KBM-7 (cell line): ENCODE measurements at regions not wholly inside any gene's neighbourhood (a gene's known extent, or its start where the extent isn't known, plus 50 kb on each side); places are given as distances from the start of the nearest gene placed in this dataset.

Experiments
- DNase-seq: peaks from one replicate; pipeline ENCODE4 v3.0.0-alpha.2; 2015
- in situ Hi-C: fragments of 300-500 bp; cut with MboI; formaldehyde crosslinking; loops from 2 replicates; pipeline ENCODE4 v1.14.3; 2020; ENCODE audit warnings: low sequenced_read_pairs, low pct_unique_long_range_greater_than_20kb, mixed read lengths

DNA sequence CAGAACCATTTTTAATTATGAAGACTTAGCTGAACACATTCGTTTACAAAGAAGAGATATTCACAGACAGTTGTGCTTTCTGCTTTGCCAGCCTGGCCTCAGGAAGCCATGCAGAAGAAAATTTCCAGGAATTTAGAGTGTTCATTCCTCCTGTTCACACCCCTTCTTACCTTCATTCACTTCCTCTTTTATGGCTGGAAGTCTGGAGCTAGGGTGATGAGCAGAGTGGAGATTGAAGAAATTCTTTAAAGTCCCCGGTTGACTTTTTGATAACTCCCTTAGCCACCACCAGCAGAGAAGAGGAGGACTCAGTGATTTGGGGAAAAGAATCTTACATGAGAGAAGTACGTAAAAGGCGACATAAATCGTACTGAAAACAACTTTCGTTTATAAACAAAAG is 263.6 kb upstream of the TSHZ3 start:
- in situ Hi-C loops: no loop called here

DNA sequence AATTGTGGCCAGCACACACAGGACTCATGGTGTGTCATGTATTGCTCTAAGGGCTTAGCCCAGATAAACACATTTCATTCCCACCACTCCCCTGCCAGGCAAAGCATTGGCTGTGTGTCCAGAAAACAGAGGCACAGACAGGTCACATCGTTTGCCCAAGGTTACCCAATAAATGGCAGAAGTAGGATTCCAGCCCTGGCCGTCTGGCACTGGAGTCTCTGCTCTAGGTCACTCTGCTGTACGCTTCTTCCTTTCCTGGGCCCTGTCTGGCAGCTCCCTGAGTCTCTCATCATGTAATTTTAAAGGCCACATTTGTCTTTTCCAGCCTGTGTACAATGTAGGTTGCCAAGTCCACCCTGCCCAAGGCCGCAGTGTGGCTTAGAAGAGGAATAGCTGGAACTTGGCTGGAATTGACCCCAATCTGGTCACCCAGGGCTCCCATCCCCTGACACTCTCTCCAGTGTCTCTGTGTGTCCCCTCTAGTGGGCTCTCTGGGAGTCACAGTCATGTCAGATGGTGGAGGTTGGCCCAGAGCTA is 264.5 kb upstream of the TSHZ3 start:
- in situ Hi-C loops: no loop called here
- no peak for DNase-seq

More for the DNA sequence above, 263.6 kb upstream of the TSHZ3 start:
- no peak for DNase-seq

DNA sequence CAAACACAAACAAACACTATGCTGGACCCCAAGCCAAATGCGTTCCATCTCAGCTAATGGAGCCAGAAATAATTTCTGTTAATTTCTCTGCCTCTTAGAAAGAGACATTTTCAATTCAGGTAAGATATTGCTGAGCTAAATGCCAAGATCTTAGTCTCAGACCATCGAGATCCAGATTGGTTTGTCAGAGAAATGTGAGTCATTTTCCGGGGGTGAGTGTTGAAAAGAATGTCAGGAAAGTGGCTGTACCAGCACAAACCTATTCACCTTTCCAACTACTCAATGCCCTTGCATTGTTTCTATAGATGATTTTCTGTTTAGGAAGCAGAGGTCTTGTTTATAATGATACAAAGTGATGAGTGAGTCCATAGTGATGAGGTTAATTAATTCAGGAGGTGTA is 266.8 kb upstream of the TSHZ3 start:
- in situ Hi-C loops: no loop called here
- no peak for DNase-seq

DNA sequence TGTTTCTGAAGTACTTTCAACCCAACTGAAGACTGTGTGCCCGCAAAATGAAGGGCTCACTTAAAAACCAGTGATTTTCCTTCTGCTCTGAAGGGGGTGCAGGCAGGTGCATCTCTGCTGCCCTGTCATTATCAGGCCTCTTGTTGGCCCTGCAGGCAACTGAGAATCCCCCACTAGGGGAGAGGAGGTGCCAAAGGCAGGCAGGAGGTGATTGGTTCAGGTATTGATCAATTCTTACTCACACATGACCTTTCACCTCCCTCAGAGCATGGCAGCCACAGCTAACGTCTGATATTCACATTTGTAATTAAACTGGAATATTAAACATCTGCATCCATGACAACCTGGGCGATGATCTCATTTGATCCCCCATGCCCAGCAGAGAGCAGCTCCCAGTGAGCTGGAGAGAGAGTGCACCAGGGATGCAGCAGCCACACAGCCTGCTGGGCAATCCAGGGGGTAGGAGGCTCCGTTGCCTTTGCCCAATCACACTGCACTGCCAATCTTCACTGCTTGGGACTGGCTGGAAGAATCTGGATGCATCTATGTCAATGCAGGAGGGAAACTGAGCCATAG is 267.9 kb upstream of the TSHZ3 start:
- no peak for DNase-seq
- in situ Hi-C loops: no loop called here

DNA sequence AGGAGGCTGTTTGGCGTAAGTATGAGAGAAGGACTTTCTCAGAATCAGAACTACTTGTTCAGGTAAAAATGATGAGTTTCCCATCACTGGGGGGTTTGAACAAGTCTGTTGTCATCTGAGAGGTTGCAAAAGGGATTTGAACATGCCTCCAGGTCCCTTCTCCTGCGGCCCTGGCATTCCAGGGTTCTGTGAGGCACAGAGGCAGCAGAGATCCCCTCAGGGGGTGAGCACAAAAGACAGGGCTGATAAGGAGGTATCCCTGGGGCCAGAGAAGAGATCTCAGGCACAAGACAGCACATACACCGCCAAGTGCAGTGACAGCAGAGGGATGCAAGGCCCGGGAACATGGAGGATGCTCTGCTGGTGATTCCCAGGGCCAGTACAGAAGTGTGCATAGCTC is 275.8 kb upstream of the TSHZ3 start:
- DNase-seq: no peak
- in situ Hi-C loops: no loop called here

DNA sequence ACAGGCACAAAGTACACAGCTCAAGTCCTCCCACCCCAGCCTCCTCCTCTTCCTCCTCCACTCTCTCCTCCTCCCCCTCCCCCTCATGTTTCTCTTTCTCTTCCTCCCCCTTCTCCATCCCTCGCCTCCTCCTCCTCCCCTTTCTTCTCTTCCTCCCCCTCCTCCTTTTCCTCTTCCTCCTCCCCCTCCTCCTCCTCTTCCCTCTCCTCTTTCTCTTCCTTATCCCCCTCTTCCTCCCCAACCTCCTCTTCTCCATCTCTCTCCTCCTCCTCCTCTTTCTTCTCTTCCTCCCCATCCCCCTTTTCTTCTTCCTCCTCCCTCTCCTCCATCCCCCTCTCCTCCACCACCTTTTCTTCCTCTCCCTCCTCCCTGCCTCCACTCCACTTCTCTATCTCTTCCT is 276.3 kb upstream of the TSHZ3 start:
- in situ Hi-C loops: no loop called here
- no peak for DNase-seq

DNA sequence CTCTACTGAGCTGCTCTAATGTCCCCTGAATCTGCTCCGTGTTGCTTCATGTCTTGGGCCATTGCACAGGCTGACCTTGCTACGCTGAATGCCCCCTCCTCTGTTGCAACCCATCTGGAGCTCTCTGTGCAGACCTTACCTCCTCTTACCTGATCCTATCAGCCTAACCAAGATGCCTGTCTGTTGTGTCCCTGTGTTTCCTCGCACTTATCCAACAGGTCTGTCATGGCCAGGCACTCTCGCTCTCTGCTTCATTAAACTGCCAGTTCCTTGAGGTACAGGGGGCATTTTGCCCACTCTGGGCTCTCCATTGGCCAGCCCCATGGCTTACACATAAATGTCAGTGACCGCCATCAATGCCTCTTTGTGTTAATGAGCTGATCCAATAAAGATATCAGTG is 277.7 kb upstream of the TSHZ3 start:
- in situ Hi-C loops: no loop called here
- DNase-seq: no peak

DNA sequence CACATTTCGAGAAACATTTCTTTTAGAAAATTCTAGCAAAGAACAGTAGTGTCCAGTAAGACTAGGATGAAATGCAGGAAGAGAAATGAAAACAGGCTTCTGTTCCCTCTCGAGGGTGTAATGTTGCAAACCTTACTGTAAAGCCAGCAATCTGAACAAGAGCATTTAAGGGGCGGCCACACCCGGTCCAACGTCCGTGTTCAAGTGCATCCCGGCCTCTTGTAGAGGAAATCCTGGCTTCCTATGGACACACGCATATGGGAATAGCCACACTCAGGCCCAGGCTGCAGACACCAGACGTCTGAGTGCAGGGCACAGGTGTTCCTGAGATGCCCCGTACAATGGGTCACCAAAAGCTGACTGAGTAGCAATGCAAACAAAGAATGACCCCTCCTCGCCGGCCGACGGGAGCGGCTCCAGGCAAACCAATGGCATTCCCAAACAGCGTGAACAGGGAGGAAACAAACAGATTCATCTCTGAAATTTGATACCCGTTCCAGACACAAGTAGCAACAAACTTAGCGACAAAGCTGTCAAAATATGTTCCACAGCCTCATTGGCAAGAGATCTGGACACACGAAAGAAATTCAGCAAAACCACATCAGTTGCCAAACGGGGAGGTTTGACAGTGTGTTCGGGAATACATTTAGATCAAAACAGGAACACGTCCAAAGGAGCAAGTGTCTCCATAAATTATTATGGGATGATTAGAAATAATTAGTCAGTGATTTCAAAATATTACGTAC is 278.6 kb upstream of the TSHZ3 start:
- in situ Hi-C loops: no loop called here
- no peak for DNase-seq

DNA sequence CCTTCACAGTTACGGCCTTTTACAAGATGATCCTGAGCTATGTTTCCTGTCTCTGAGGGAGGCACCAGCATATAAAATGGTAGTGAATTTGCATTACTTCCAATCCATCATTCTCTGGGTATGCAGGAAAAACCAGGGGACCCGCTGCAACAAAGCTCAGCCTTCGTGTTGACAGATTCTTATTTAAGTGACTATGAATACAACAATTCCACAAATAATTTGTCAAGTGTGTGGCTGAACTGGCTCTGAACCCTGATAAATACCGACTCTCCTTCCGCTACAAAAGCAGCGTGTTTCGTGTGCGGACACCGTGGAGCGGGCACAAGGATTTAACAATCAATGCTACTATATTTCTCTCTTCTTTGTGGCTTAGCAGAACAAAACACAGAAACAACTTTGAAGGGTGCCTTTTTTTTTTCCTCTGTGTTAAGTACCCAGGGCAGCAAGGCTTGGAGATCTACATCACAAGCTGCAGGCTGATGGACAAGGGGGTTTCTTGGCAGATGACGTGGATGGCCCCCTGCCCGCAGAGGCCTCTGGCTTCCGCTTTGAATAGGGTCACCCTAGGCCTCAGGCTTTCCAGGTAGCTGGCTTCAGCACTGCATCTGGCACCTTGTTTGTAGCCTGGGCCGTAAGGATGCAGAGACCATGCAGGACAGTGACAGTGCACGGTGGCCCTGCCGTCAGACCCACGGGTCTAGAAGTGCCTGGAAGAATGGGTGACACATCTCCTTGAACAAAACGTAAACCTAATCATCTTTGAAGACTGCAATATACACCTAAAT is 280.5 kb upstream of the TSHZ3 start:
- no peak for DNase-seq
- in situ Hi-C loops: no loop called here

DNA sequence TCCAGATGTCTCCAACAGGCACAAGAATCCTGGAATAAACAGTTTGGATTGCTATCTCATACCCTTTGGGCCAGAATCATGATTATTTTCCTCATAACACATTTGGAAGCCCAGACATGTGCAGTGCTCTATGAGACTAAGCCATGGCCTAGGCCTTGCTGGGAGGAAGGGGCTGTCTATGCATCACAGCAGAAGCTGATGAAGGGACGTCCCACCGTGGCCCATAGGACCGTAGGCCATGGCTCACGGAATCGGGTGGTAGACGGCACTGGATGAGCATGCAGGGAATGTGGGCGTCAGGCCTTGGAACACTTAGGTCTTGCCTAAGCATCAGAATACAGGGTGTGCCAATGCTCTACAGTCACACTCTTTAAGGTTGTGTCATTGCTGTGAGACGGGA is 283.8 kb upstream of the TSHZ3 start:
- in situ Hi-C loops: no loop called here
- no peak for DNase-seq

DNA sequence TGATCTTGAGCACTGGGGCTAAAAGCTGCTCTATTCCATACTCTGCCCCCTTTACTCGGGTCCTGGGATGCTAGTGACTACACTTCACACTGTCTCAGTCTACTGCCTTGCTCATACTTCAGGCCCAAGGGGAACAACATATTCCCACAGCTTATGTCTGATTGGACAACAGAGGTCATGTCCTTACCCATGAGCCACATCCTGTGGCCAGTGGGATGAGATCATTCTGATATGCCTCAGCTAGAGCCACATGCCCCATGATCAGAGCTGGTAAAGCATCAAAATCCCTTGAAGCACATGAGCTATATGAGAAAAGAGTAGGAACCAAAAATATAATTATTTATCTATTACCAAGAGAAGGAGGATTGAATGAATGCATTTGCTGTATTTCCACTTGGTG is 290.1 kb upstream of the TSHZ3 start:
- in situ Hi-C loops: no loop called here
- no peak for DNase-seq

DNA sequence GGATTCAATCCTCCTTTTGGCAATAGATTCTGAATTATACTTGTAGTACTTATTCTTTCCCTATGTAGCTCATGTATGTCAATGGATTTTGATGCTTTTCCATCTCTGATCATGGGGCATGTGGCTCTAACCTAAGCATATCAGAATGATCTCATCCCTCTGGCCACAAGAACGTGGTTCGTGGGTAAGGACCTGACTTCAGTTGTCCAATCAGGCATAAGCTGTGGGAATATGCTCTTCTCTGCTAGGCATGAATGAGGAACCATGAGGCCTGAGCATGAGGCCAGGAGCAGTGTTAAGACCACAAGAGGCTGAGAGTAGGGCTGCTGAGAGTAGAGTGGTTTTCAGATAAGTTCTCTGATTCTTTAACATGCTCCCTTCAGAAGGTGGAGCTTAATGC is 292.4 kb upstream of the TSHZ3 start:
- in situ Hi-C loops: no loop called here
- DNase-seq: no peak

DNA sequence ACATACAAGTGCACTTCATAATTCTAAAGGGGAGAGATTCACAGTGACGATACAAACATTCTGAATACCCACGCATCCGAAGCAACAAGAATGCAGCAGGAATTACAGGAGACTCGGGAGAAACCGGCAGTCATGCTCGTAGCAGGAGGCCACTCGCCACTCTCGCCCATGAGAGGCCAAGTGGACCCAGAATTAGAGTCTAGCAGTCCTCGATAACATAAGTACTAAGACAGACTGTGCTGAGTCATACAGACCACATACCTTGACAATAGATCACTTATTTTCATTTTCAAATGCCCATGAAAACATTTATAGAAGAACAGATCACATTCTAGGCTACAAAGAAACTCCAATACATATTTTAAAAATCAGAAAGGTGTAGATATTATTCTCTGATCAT is 299.1 kb upstream of the TSHZ3 start:
- DNase-seq: no peak

DNA sequence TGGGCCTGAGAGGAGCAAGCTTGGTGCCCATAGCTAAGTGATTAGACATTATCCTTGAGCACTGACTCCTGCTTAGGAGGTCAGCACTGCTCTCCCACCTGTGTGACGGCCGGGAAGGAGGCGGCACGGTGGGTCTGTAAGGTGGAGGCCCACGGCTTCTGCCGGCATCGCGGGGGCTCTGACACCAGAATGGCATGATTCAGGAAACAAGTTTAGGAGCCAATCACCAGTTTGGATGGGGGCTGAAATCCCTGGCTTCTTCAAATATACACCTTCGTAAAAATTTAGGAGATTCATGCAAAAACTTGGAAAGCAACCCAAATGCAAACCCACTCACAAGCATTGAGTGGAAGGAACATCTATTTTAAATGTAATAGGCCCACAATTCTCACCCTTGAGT is 307.3 kb upstream of the TSHZ3 start:
- in situ Hi-C loops: no loop called here

More for the DNA sequence above, 299.1 kb upstream of the TSHZ3 start:
- in situ Hi-C loops: no loop called here

DNA sequence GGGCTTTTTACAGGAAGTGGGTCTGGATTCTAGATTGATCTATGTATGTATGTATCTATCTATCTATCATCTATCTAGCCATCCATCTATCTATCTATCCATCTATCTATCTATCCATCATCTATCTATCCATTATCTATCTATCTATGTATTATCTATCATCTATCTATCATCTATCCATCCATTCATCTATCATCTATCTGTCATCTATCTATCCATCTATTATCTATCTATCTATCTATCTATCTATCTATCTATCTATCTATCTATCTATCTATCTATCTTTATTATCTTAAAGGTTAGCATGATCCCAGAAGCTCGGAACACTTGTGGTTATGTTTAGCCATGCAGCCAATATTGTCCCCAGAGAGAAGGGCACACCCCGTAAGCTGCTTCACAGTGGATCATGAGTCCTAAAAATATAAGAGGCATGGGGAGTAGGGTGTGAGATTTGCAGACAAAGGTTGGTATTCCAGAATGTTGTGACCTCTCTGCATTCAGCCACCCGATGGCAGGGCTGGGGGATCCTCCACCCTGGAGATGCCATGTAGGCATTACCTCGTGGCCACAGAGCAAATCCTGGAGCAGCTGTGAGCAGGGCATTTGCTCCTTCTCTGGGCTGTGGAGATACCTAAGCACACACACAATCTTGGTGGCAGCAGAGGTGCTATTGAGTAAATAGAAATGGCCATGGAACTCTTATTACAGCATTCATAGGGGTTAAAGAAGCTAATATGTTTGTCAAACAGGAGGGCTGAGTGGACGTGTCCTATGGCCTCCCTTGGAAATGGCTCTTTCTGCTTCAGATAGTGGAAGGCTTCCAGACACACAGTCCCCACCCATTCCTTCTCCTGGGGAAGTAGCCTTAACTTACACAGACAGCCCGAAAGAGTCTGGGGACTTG is 310.0 kb upstream of the TSHZ3 start:
- in situ Hi-C loops: no loop called here
- DNase-seq: no peak

More for the DNA sequence above, 307.3 kb upstream of the TSHZ3 start:
- no peak for DNase-seq

DNA sequence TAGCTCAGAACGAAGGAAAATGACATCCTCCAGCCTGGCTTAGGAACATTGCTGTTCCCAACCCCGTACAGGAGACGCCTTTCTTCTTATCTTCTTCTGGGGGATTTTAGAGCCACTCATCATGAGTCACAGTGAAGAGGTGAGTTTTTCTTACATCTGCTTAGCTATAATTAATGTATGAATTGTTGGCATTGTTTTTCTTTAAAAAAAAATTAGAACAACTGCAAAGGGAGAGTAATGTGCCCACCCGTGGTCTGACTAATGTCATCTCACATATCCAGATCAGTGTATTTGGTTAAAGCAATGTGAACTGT is 310.6 kb upstream of the TSHZ3 start:
- in situ Hi-C loops: no loop called here
- DNase-seq: no peak

DNA sequence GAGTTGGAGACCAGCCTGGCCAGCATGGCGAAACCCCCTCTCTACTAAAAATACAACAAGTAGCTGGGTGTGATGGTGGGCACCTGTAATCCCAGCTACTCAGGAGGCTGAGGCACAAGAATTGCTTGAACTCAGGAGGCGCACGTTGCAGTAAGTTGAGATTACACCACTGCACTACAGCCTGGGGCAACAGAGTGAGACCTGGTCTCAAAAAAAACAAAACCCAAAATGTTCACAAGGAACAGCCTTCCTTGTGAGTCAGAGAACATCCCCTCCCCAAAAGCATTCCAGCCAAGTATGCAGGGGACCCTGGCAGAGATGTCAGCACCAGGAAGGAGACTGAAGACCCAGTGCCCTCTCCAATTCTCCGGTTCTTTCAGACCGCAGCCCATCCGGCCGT is 314.9 kb upstream of the TSHZ3 start:
- in situ Hi-C loops: no loop called here
- DNase-seq: no peak

DNA sequence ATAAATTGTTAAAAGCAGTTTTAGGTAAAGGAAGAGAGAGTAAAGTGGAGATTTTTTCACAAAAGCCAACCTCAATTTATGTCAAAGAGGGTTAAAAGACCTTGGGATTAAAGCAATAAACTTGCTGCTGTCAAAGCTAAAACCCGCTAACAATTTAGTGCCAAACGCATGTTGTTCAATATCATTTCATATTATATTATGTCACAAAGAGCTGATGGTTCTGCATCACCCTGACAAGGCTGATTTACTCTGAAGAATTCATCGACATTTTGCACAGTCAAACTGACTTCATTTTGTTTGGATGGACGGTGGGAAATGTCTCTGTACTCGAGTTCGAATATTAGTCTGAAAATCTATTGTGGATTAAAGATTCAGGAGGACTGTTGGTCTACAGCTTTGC is 315.8 kb upstream of the TSHZ3 start:
- in situ Hi-C loops: no loop called here
- DNase-seq: no peak

DNA sequence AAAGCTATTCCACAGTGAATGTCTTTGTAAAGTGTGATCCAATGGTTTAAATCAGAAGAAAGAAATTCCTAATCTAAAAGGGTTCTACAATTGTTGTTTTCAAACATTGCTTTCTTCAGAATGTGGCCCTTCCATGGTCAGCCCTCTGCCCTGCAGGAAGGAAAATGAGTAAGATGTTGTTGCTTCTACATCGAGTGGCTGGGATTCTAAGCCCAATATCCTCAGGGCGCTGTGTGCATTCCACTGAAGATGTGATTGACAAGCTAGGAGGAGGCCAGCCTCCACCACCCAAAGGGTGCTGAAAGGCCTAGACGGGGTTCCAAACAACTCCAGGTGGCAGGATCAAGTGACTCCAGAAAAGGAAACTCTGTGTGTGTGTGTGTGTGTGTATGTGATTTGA is 316.9 kb upstream of the TSHZ3 start:
- in situ Hi-C loops: no loop called here

More for the DNA sequence above, 316.9 kb upstream of the TSHZ3 start:
- DNase-seq: no peak
